WTC11 (cell line): ENCODE measurements at regions not wholly inside any gene's neighbourhood (a gene's known extent, or its start where the extent isn't known, plus 50 kb on each side); places are given as distances from the start of the nearest gene placed in this dataset.

Experiments used
- ATAC-seq: fragments of 200-7000 bp; cut with Tn5 transposase; 2 replicates; pipeline ENCODE4 v1.10.0; 2021; ENCODE audit warnings: mild to moderate bottlenecking, moderate library complexity
- CTCF ChIA-PET: fragments of 300-600 bp; sonication (Branson Sonifier 250); formaldehyde crosslinking; loops from one replicate; lab custom pipeline; 2021; ENCODE audit warnings: antibody characterized with exemption; lab: Charles Lee
- POLR2A ChIA-PET: fragments of 350-600 bp; sonication (Branson Sonifier 250); formaldehyde crosslinking; loops from one replicate; lab custom pipeline; 2021; ENCODE audit warnings: antibody characterized with exemption; lab: Charles Lee
- DNase-seq: peaks from one replicate; pipeline ENCODE4 v3.0.0; 2021; ENCODE audit warnings: low spot score
- H3K27ac Mint-ChIP-seq: 2 replicates; pipeline ENCODE4 v1.8.0; 2021; ENCODE audit warnings: mixed read lengths
- H3K27me3 Mint-ChIP-seq: 2 replicates; pipeline ENCODE4 v1.8.0; 2021; ENCODE audit warnings: low read depth, mild to moderate bottlenecking, moderate library complexity, mixed read lengths
- H3K36me3 Mint-ChIP-seq: 2 replicates; pipeline ENCODE4 v1.8.0; 2021; ENCODE audit warnings: mixed read lengths
- H3K4me1 Mint-ChIP-seq: 2 replicates; pipeline ENCODE4 v1.8.0; 2022; ENCODE audit warnings: mixed read lengths
- H3K4me3 Mint-ChIP-seq: 2 replicates; pipeline ENCODE4 v1.8.0; 2021; ENCODE audit warnings: mild to moderate bottlenecking, moderate library complexity, mixed read lengths
- H3K9me3 Mint-ChIP-seq: 2 replicates; pipeline ENCODE4 v1.8.0; 2021; ENCODE audit warnings: mixed read lengths
- AR ChIP-seq: fragments of 250-450 bp; sonication (Bioruptor Pico); IDR thresholded peaks from 2 replicates; pipeline ENCODE4 v1.9.0; 2021; ENCODE audit warnings: mild to moderate bottlenecking
- EMX1 ChIP-seq: fragments of 250-450 bp; sonication (Bioruptor Pico); IDR thresholded peaks from 2 replicates; pipeline ENCODE4 v1.8.0; 2021; ENCODE audit warnings: mild to moderate bottlenecking
- ETV6 ChIP-seq: sonication (generic); formaldehyde crosslinking; IDR thresholded peaks from 2 replicates; pipeline ENCODE4 v1.8.1; 2022; ENCODE audit warnings: mild to moderate bottlenecking, missing genetic modification reagents
- GTF2I ChIP-seq: fragments of 250-450 bp; sonication (Bioruptor Pico); conservative IDR thresholded peaks from 2 replicates; pipeline ENCODE4 v1.4.0; 2021; ENCODE audit warnings: mild to moderate bottlenecking
- HMGXB4 ChIP-seq: sonication (generic); formaldehyde crosslinking; IDR thresholded peaks from 2 replicates; pipeline ENCODE4 v1.8.1; 2023; ENCODE audit warnings: mild to moderate bottlenecking, moderate library complexity, missing genetic modification reagents
- JAZF1 ChIP-seq: fragments of 250-450 bp; sonication (Bioruptor Pico); IDR thresholded peaks from 2 replicates; pipeline ENCODE4 v1.9.0; 2021; ENCODE audit warnings: moderate library complexity, mild to moderate bottlenecking, inconsistent platforms
- KAT7 ChIP-seq: sonication (generic); formaldehyde crosslinking; IDR thresholded peaks from 2 replicates; pipeline ENCODE4 v1.8.1; 2023; ENCODE audit warnings: missing genetic modification reagents, mild to moderate bottlenecking, borderline replicate concordance
- MLX ChIP-seq: sonication (generic); formaldehyde crosslinking; IDR thresholded peaks from 2 replicates; pipeline ENCODE4 v1.8.1; 2023; ENCODE audit warnings: mild to moderate bottlenecking, missing genetic modification reagents, moderate library complexity
- RELA ChIP-seq: sonication (generic); formaldehyde crosslinking; IDR thresholded peaks from 2 replicates; pipeline ENCODE4 v1.8.1; 2022; ENCODE audit warnings: missing genetic modification reagents, mild to moderate bottlenecking, borderline replicate concordance
- RORB ChIP-seq: fragments of 250-450 bp; sonication (Bioruptor Pico); IDR thresholded peaks from 2 replicates; pipeline ENCODE4 v1.9.0; 2021; ENCODE audit warnings: mild to moderate bottlenecking
- SP1 ChIP-seq: sonication (generic); formaldehyde crosslinking; conservative IDR thresholded peaks from 2 replicates; pipeline ENCODE4 v1.8.1; 2022; ENCODE audit warnings: missing genetic modification reagents
- STAT6 ChIP-seq: sonication (generic); formaldehyde crosslinking; conservative IDR thresholded peaks from 2 replicates; pipeline ENCODE4 v1.8.1; 2023; ENCODE audit warnings: mild to moderate bottlenecking, low read depth, missing genetic modification reagents, moderate library complexity
- ZBTB21 ChIP-seq: sonication (generic); formaldehyde crosslinking; IDR thresholded peaks from 2 replicates; pipeline ENCODE4 v1.8.1; 2023; ENCODE audit warnings: mild to moderate bottlenecking, missing genetic modification reagents, borderline replicate concordance
- ZNF121 ChIP-seq: sonication (generic); formaldehyde crosslinking; IDR thresholded peaks from 2 replicates; pipeline ENCODE4 v1.8.0; 2023; ENCODE audit warnings: missing genetic modification reagents
- ZNF138 ChIP-seq: sonication (generic); formaldehyde crosslinking; conservative IDR thresholded peaks from 2 replicates; pipeline ENCODE4 v1.8.1; 2022; ENCODE audit warnings: mild to moderate bottlenecking, moderate library complexity, missing genetic modification reagents
- ZNF317 ChIP-seq: sonication (generic); formaldehyde crosslinking; IDR thresholded peaks from 2 replicates; pipeline ENCODE4 v1.8.1; 2023; ENCODE audit warnings: low read depth, mild to moderate bottlenecking, moderate library complexity, missing genetic modification reagents, borderline replicate concordance
- ZNF423 ChIP-seq: fragments of 250-450 bp; sonication (Bioruptor Pico); IDR thresholded peaks from 2 replicates; pipeline ENCODE4 v2.1.2; 2022; ENCODE audit warnings: mild to moderate bottlenecking, moderate library complexity
- ZNF425 ChIP-seq: fragments of 250-450 bp; sonication (Bioruptor Pico); conservative IDR thresholded peaks from 2 replicates; pipeline ENCODE4 v1.9.0; 2021; ENCODE audit warnings: mild to moderate bottlenecking
- ZNF671 ChIP-seq: fragments of 250-450 bp; sonication (Bioruptor Pico); IDR thresholded peaks from 2 replicates; pipeline ENCODE4 v1.8.0; 2021; ENCODE audit warnings: mild to moderate bottlenecking

GRCh38 chr20:60469829-60470228, 511.6 kb downstream of the CDH26 start:
- Mint-ChIP-seq H3K36me3 (peaks cover 3% of the 10 kb centered on the region; the same call in 1 of the 2 replicates), H3K27ac (no peak overlapping the region), H3K9me3 (peaks cover 19% of the 10 kb centered on the region), H3K4me1 (peaks cover 19% of the 10 kb centered on the region), H3K4me3 (no peak overlapping the region), H3K27me3 (peaks cover 45% of the 10 kb centered on the region)
- POLR2A ChIA-PET = no interaction called here
- no peak for DNase-seq
- CTCF ChIA-PET = no interaction called here
- no peak for ATAC-seq
- TF ChIP-seq KAT7 (CRISPR knock-in tag) (no peak), RELA (CRISPR knock-in tag) (no peak), STAT6 (CRISPR knock-in tag) (no peak), EMX1 (CRISPR knock-in tag) (no peak), HMGXB4 (no peak), AR (CRISPR knock-in tag) (no peak), MLX (CRISPR knock-in tag) (no peak), ZNF423 (no peak), ETV6 (no peak), ZNF425 (CRISPR knock-in tag) (no peak), RORB (CRISPR knock-in tag) (no peak), ZNF121 (CRISPR knock-in tag) (no peak), ZNF317 (CRISPR knock-in tag) (no peak), SP1 (no peak), ZBTB21 (CRISPR knock-in tag) (no peak), GTF2I (CRISPR knock-in tag) (no peak), ZNF671 (no peak), JAZF1 (CRISPR knock-in tag) (no peak), ZNF138 (CRISPR knock-in tag) (no peak)
